ENCODE measurements at regions not wholly inside any gene's neighbourhood (a gene's known extent, or its start where the extent isn't known, plus 50 kb on each side); places are given as distances from the start of the nearest gene placed in this dataset.

GRCh38 chr6:149185799-149186357, 131.6 kb upstream of the TAB2 start:
- DNase-seq (ENCODE audit: low read depth), result no peak
- H3K4me3 ChIP-seq (ENCODE audit: control insufficient read depth, low read depth, low read length), result no peak overlapping the region
- no peak for TF ChIP-seq CTCF (conservative IDR thresholded peaks at IDR 0.05; ENCODE audit: control insufficient read depth, insufficient read depth, low read depth, low read length)

DNA sequence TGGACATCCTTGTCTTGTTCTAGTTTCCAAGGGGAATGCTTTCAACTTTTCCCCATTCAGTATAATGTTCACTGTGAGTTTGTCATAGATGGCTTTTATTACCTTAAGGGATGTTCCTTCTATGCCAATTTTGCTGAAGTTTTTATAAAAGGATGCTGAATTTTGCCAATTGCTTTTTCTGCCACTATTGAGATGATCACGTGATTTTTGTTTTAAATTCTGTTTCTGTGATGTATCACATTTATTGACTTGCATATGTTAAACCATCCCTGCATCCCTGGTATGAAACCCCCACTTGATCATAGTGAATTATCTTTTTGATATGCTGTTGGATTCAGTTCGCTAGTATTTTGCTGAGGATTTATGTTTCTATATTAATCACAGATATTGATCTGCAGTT, 130.6 kb upstream of the TAB2 start:
- DNase-seq (ENCODE audit: low read depth), result no peak
- H3K4me3 ChIP-seq (ENCODE audit: control insufficient read depth, low read depth, low read length), result no peak overlapping the region
- no peak for TF ChIP-seq CTCF (conservative IDR thresholded peaks at IDR 0.05; ENCODE audit: control insufficient read depth, insufficient read depth, low read depth, low read length)

- TF ChIP-seq CTCF (conservative IDR thresholded peaks at IDR 0.05; ENCODE audit: control insufficient read depth, insufficient read depth, low read depth, low read length), result no peak
- DNase-seq (ENCODE audit: low read depth), result peak; percentile 26
- no peak overlapping the region for H3K4me3 ChIP-seq (ENCODE audit: control insufficient read depth, low read depth, low read length)
Observed at GRCh38 chr6:149190224-149190831, 127.2 kb upstream of the TAB2 start.

- no peak for DNase-seq (ENCODE audit: low read depth)
- no peak overlapping the region for H3K4me3 ChIP-seq (ENCODE audit: control insufficient read depth, low read depth, low read length)
- TF ChIP-seq CTCF (conservative IDR thresholded peaks at IDR 0.05; ENCODE audit: control insufficient read depth, insufficient read depth, low read depth, low read length), result no peak
Observed at GRCh38 chr6:149194820-149195558, 122.5 kb upstream of the TAB2 start.

- no peak overlapping the region for H3K4me3 ChIP-seq (ENCODE audit: control insufficient read depth, low read depth, low read length)
- no peak for TF ChIP-seq CTCF (conservative IDR thresholded peaks at IDR 0.05; ENCODE audit: control insufficient read depth, insufficient read depth, low read depth, low read length)
- no peak for DNase-seq (ENCODE audit: low read depth)
Observed at GRCh38 chr6:149196091-149196490, 121.4 kb upstream of the TAB2 start.

- TF ChIP-seq CTCF (conservative IDR thresholded peaks at IDR 0.05; ENCODE audit: control insufficient read depth, insufficient read depth, low read depth, low read length), result no peak
- H3K4me3 ChIP-seq (ENCODE audit: control insufficient read depth, low read depth, low read length), result no peak overlapping the region
- DNase-seq (ENCODE audit: low read depth), result no peak
Observed at GRCh38 chr6:149197482-149197881, 120.0 kb upstream of the TAB2 start.
